Nephron (organoid): ENCODE measurements at regions not wholly inside any gene's neighbourhood (a gene's known extent, or its start where the extent isn't known, plus 50 kb on each side); places are given as distances from the start of the nearest gene placed in this dataset.
A peak's percentile ranks its signal among the peaks of the same experiment; 100 is the strongest.

Source experiments
- H3K27ac Mint-ChIP-seq, 3 experiments: 2 replicates each; pipeline ENCODE4 v1.8.0; 2020; ENCODE audit warnings: mixed read lengths in 3 of 3, mild to moderate bottlenecking in 2 of 3, moderate library complexity in 1 of 3
- H3K27me3 Mint-ChIP-seq: 2 replicates; pipeline ENCODE4 v1.8.0; 2021; ENCODE audit warnings: low read depth, mild to moderate bottlenecking, moderate library complexity, mixed read lengths
- H3K36me3 Mint-ChIP-seq: 2 replicates; pipeline ENCODE4 v1.8.0; 2020; ENCODE audit warnings: low read depth, mixed read lengths
- H3K4me1 Mint-ChIP-seq: 2 replicates; pipeline ENCODE4 v1.8.0; 2020; ENCODE audit warnings: mixed read lengths
- H3K4me3 Mint-ChIP-seq, 3 experiments: 2 replicates each; pipeline ENCODE4 v1.8.0; 2020; ENCODE audit warnings: mild to moderate bottlenecking in 3 of 3, mixed read lengths in 3 of 3, moderate library complexity in 2 of 3
- H3K9me3 Mint-ChIP-seq: 2 replicates; pipeline ENCODE4 v1.8.0; 2020; ENCODE audit warnings: mixed read lengths
- TF ChIP-seq, protein P1 (sequence below), 3 experiments: fragments of 200-600 bp; sonication (generic); IDR thresholded peaks; one replicate each; pipeline ENCODE4 v1.5.0; 2021; ENCODE audit warnings: antibody characterized with exemption in 3 of 3; ENCODE audit not compliant: unreplicated experiment in 3 of 3

DNA sequence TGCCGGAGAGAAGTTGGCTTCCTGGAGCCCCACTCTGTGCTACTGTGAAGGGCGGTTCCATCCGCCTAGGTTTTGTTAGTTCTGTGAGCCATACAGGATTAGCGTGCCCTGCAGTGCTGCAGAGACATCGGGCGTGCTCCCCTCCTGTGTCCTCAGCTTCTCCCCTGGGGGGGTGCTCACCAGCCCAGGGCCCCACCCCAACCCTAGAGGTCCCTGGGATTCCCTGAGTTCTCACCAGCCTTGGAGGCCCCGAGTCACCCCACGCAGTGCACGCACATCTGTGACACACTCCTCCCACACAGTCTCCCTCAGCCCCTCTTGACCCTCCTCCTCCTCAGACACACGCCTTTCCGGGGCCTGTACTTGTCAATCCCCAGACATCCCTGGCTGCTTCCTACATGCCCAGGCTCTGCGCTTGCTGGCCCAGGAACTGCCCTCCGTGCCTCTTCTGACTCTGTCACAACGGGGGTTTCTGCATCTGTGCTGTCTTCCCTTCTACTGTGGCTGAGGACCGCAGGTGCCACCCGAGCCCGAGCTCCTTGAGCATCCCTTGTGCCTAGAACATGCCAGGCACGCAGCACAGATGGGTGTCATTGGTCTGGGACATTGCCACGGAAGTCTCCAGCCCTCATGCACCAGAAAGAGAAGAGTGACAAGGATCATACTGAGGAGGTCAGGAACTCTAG, 123.2 kb upstream of the RPS6KA2 start:
- peaks cover 17% of the 10 kb centered on the region for H3K4me1 Mint-ChIP-seq

DNA sequence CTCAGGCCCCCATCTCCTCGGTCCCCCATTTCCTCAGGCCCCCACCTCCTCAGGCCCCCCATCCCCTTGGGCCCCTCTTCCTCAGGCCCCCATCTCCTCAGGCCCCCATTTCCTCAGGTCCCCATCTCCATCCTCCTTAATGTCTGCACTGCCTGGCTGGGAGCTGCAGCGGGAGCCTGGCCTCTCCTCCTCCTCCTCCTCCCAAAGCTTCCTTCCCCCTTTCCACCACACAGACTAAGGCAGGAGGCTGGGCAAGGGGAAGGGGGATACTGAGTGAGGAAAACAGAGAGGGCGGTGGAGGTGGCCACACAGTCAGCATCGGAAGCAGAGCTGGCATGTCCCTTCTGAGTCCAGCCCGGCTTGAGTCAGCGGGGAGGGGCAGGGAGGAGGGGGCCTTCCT, 122.6 kb upstream of the RPS6KA2 start:
- Mint-ChIP-seq H3K4me3 (no peak overlapping the region), H3K4me1 (peaks cover 17% of the 10 kb centered on the region), H3K36me3 (no peaks in the 10 kb centered on the region), H3K27ac (no peak overlapping the region), H3K27me3 (peaks cover 42% of the 10 kb centered on the region), H3K9me3 (no peaks in the 10 kb centered on the region)
- TF ChIP-seq, protein P1, sequence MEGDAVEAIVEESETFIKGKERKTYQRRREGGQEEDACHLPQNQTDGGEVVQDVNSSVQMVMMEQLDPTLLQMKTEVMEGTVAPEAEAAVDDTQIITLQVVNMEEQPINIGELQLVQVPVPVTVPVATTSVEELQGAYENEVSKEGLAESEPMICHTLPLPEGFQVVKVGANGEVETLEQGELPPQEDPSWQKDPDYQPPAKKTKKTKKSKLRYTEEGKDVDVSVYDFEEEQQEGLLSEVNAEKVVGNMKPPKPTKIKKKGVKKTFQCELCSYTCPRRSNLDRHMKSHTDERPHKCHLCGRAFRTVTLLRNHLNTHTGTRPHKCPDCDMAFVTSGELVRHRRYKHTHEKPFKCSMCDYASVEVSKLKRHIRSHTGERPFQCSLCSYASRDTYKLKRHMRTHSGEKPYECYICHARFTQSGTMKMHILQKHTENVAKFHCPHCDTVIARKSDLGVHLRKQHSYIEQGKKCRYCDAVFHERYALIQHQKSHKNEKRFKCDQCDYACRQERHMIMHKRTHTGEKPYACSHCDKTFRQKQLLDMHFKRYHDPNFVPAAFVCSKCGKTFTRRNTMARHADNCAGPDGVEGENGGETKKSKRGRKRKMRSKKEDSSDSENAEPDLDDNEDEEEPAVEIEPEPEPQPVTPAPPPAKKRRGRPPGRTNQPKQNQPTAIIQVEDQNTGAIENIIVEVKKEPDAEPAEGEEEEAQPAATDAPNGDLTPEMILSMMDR (IDR thresholded peaks at IDR 0.05; ENCODE audit: unreplicated experiment in 3 of 3): no peak

More for the DNA sequence above, 123.2 kb upstream of the RPS6KA2 start:
- peak overlapping the region in 2 of 3 experiments; percentile 40 to 43 for H3K4me3 Mint-ChIP-seq
- TF ChIP-seq, protein P1 (IDR thresholded peaks at IDR 0.05; ENCODE audit: unreplicated experiment in 3 of 3): no peak
- no peaks in the 10 kb centered on the region for H3K9me3 Mint-ChIP-seq
- no peaks in the 10 kb centered on the region for H3K36me3 Mint-ChIP-seq
- peak overlapping the region in 2 of 3 experiments; percentile 15 to 25 for H3K27ac Mint-ChIP-seq
- peaks cover 40% of the 10 kb centered on the region for H3K27me3 Mint-ChIP-seq

DNA sequence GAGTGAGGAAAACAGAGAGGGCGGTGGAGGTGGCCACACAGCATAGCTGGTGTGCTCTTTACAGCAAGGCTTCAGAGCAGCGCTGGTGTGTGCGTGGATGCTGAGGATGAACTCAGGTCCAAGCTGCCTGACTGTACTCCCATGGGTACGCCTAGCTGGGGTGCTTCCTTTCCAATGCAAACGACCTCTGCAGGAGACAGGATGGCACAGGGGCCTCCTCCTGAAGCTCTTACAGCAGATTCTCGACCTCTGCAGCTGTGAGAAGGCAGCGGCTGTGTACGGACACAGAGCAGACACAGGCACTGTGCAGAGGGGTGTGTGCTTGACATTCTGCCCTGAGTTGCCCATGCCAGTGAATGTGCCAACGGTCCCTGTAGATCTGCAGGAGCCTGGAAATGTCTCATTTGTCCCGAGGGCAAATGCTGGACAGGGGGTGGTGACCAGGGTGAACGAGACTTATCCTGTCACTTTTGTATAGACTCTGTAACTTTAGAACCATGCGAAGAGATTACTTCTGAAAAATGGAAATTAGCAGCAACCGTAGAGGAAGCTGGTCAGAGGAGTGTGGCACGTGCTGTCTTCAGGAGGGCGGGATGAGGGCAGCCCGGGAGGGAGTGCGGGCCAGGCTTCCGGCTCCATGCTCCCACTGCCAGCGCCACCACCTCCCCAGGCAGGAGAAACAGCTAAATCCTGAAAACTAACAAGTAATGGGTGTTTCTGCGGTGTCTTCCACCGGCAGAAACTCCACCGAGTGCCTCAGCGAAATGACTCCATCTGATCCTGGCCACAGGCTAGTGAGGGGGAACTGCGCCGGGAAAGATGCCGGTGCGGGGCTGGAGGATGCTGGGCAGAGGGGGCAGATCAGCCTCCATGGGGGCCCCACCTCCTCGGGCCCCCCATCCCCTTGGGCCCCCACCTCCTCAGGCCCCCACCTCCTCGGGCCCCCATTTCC, 120.9 kb upstream of the RPS6KA2 start:
- TF ChIP-seq, protein P1 (IDR thresholded peaks at IDR 0.05; ENCODE audit: unreplicated experiment in 3 of 3): no peak
- no peak overlapping the region for H3K4me3 Mint-ChIP-seq
- H3K4me1 Mint-ChIP-seq: peaks cover 24% of the 10 kb centered on the region
- H3K27ac Mint-ChIP-seq: peak overlapping the region in 1 of 3 experiments; percentile 72
- peaks cover 30% of the 10 kb centered on the region for H3K27me3 Mint-ChIP-seq
- H3K9me3 Mint-ChIP-seq: no peaks in the 10 kb centered on the region
- no peaks in the 10 kb centered on the region for H3K36me3 Mint-ChIP-seq

DNA sequence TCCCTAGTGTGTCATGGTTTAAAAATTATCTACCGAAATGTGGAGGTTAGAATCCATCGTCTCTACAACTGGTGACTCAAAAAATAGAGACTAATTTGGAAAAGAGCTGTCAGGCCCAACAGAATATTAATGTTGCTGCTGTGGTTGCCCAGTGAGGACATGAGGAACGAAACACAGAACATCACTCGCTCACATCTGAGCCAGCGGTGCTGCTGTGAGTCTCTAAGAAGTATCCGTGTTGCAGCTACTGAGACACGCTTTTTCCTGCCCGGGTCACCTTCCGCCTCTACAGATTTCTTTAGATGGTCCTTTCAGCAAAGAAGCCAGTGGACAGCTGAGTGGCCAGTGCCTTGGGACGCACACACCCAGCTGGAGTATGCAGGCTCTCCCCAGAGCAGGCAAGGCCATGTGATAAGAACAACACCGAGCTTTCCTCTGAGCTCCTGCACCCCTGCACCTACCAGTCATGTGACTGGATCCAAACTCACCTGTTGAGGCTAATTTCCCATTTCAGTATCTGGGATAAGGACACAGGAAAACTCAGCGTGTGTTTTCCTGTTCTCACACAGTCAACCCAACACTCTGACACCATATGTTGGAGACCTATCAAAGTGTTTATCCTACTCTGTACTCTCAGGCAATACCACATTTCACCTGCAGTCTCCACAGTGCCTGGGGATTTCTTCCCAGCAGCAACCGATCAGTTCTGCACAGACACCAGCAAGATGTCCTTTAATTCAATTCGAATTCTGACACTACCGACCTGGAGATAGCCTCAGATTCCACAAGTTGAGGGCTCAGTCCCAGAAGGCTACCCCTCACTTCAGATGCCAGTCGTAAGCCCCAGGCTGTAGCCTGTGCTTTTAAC, 119.0 kb upstream of the RPS6KA2 start:
- Mint-ChIP-seq H3K4me1 (peaks cover 20% of the 10 kb centered on the region), H3K36me3 (no peaks in the 10 kb centered on the region), H3K4me3 (no peak overlapping the region), H3K27me3 (peaks cover 37% of the 10 kb centered on the region), H3K9me3 (no peaks in the 10 kb centered on the region), H3K27ac (no peak overlapping the region)
- TF ChIP-seq, protein P1 (IDR thresholded peaks at IDR 0.05; ENCODE audit: unreplicated experiment in 3 of 3): no peak

DNA sequence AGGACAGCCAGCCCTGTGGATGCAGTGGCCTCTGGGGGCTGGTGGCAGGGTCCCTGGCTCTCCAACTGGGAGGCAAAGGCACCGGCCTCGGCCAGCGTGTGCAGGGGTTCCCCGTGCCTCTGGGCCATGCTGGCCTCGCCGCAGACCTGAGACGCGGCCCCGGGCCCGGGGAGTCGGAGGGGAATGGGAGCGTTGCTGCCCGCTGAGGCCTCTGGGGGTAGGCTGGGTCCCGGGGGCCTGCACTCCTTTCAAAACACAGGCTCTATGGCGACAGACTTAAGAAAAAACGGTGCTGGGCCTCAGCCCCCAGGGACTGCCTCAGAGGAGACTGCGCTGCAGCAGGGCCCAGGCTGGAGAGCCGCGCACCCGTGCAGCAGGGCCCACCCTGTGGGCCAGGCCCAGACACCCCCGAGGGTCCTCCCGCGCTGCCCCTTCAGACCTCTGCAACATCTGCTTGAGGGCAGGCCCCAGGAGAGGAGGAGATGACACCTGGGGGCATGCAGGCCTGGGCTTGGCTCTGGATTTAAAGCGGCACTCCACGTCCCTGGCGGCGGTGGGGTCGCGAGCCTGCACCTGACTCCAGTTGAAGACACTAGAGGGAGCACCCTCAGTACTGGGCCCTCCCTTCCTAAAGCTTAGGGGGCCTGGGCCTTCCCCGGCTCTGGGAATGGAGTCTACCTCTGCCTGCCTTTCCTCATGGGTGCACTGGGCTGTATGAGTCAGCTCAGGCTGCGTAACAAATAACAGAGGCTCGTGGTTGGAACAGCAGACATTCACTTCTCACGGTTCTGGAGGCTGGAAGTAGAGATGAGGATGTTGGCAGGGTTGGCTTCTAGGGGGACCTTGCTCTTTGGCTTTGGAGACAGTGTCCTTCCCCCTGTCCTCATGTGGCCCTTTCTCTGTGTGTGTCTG, 117.4 kb upstream of the RPS6KA2 start:
- no peaks in the 10 kb centered on the region for H3K36me3 Mint-ChIP-seq
- H3K27me3 Mint-ChIP-seq: peaks cover 31% of the 10 kb centered on the region
- no peak overlapping the region for H3K4me3 Mint-ChIP-seq
- H3K4me1 Mint-ChIP-seq: peaks cover 13% of the 10 kb centered on the region
- TF ChIP-seq, protein P1 (IDR thresholded peaks at IDR 0.05; ENCODE audit: unreplicated experiment in 3 of 3): no peak
- H3K9me3 Mint-ChIP-seq: no peaks in the 10 kb centered on the region
- peak overlapping the region in 2 of 3 experiments; percentile 51 to 88 for H3K27ac Mint-ChIP-seq
